GM21529 (cell line): ENCODE measurements at regions not wholly inside any gene's neighbourhood (a gene's known extent, or its start where the extent isn't known, plus 50 kb on each side); places are given as distances from the start of the nearest gene placed in this dataset.
"Not testable (repeated sequence)": the region's sequence is repeated elsewhere in the genome, so short reads cannot be mapped to it uniquely, and the experiment has no call there.

Experiments used
- ATAC-seq: cut with Tn5 transposase; IDR thresholded peaks from one replicate; pipeline ENCODE4 v1.9.1; 2021; ENCODE audit not compliant: unreplicated experiment

- ATAC-seq: no peak
Measured at GRCh38 chr1:60865166-60865565, 217.2 kb upstream of the NFIA start.

- no peak for ATAC-seq
Measured at GRCh38 chr1:60864722-60865121, 217.6 kb upstream of the NFIA start.

GRCh38 chr1:60863131-60863530 lies 219.2 kb upstream of the NFIA start:
- no peak for ATAC-seq

GRCh38 chr1:60861961-60862567 lies 220.3 kb upstream of the NFIA start:
- no peak for ATAC-seq

GRCh38 chr1:60859111-60859510 lies 223.2 kb upstream of the NFIA start:
- no peak for ATAC-seq

GRCh38 chr1:60857851-60858250 lies 224.5 kb upstream of the NFIA start:
- no peak for ATAC-seq

GRCh38 chr1:60850084-60850483 lies 232.3 kb upstream of the NFIA start:
- no peak for ATAC-seq

GRCh38 chr1:60849401-60849800 lies 233.0 kb upstream of the NFIA start:
- no peak for ATAC-seq

GRCh38 chr1:60848583-60849188 lies 233.7 kb upstream of the NFIA start:
- no peak for ATAC-seq

GRCh38 chr1:60847855-60848582 lies 234.3 kb upstream of the NFIA start:
- ATAC-seq: no peak

GRCh38 chr1:60847391-60847790 lies 235.0 kb upstream of the NFIA start:
- ATAC-seq: no peak

- ATAC-seq: not testable (repeated sequence)
Measured at GRCh38 chr1:60845659-60846058, 236.7 kb upstream of the NFIA start.

GRCh38 chr1:60842304-60842703 lies 240.1 kb upstream of the NFIA start:
- ATAC-seq: no peak

- no peak for ATAC-seq
Measured at GRCh38 chr1:60841116-60842046, 241.0 kb upstream of the NFIA start.

- not testable (repeated sequence) for ATAC-seq
Measured at GRCh38 chr1:60840476-60840875, 241.9 kb upstream of the NFIA start.

GRCh38 chr1:60835649-60836048 lies 246.7 kb upstream of the NFIA start:
- no peak for ATAC-seq

GRCh38 chr1:60833173-60833572 lies 249.2 kb upstream of the NFIA start:
- no peak for ATAC-seq

GRCh38 chr1:60832367-60832766 lies 250.0 kb upstream of the NFIA start:
- ATAC-seq: no peak

- ATAC-seq: no peak
Measured at GRCh38 chr1:60831780-60832179, 250.6 kb upstream of the NFIA start.

- no peak for ATAC-seq
Measured at GRCh38 chr1:60828944-60829343, 253.4 kb upstream of the NFIA start.
